Keratinocyte (primary cell): ENCODE measurements at regions not wholly inside any gene's neighbourhood (a gene's known extent, or its start where the extent isn't known, plus 50 kb on each side); places are given as distances from the start of the nearest gene placed in this dataset.

Experiments used
- DNase-seq: peaks from one replicate; pipeline ENCODE4 v3.0.0-alpha.2; 2011; ENCODE audit warnings: low read depth, missing footprints, low spot score
- FAIRE-seq: peaks from 2 replicates; lab custom pipeline; 2011; peaks lifted over from hg19 to GRCh38; lab: Jason Lieb, UNC
- H2AFZ ChIP-seq: 2 replicates; pipeline ENCODE4 v1.6.0; 2012; ENCODE audit warnings: low read length, control low read depth, inconsistent platforms; ENCODE audit not compliant: control insufficient read depth
- H3K27ac ChIP-seq: 2 replicates; pipeline ENCODE4 v1.5.1; 2011; ENCODE audit warnings: low read length; ENCODE audit not compliant: control insufficient read depth, insufficient read depth
- H3K27me3 ChIP-seq: 3 replicates; pipeline ENCODE4 v1.6.0; 2011; ENCODE audit warnings: low read length; ENCODE audit not compliant: control insufficient read depth, insufficient read depth; ENCODE audit errors: extremely low read depth
- H3K36me3 ChIP-seq, 2 experiments: 2 replicates in 1 of 2; 3 replicates in 1 of 2; pipeline ENCODE4 v1.5.1; 2011; ENCODE audit warnings: low read length in 2 of 2, mild to moderate bottlenecking in 1 of 2; ENCODE audit not compliant: control insufficient read depth in 2 of 2, insufficient read depth in 2 of 2; ENCODE audit errors: extremely low read depth in 1 of 2
- H3K4me1 ChIP-seq: 3 replicates; pipeline ENCODE4 v1.5.1; 2011; ENCODE audit warnings: low read length; ENCODE audit not compliant: control insufficient read depth, insufficient read depth; ENCODE audit errors: extremely low read depth
- H3K4me2 ChIP-seq: 3 replicates; pipeline ENCODE4 v1.6.0; 2011; ENCODE audit warnings: low read depth, low read length; ENCODE audit not compliant: control insufficient read depth, insufficient read depth; ENCODE audit errors: extremely low read depth
- H3K4me3 ChIP-seq, 3 experiments: fragments of 200-600 bp in 1 of 3; sonication (generic) in 1 of 3; 2 replicates in 2 of 3; 3 replicates in 1 of 3; pipeline ENCODE4 v1.5.1; 2011 to 2016; ENCODE audit warnings: low read length in 3 of 3, mild to moderate bottlenecking in 3 of 3, control low read depth in 2 of 3, inconsistent platforms in 1 of 3, low read depth in 1 of 3, mixed read lengths in 1 of 3, mixed run types in 1 of 3, moderate library complexity in 1 of 3; ENCODE audit not compliant: control insufficient read depth in 2 of 3, insufficient read depth in 2 of 3; ENCODE audit errors: extremely low read depth in 1 of 3
- H3K79me2 ChIP-seq: 2 replicates; pipeline ENCODE4 v1.6.0; 2012; ENCODE audit warnings: low read length; ENCODE audit not compliant: control insufficient read depth, insufficient read depth
- H3K9ac ChIP-seq: 3 replicates; pipeline ENCODE4 v1.6.0; 2011; ENCODE audit warnings: low read length; ENCODE audit not compliant: control insufficient read depth, insufficient read depth; ENCODE audit errors: extremely low read depth
- H3K9me1 ChIP-seq: 3 replicates; pipeline ENCODE4 v1.6.0; 2011; ENCODE audit warnings: low read length; ENCODE audit not compliant: control insufficient read depth, insufficient read depth; ENCODE audit errors: extremely low read depth
- H3K9me3 ChIP-seq: 2 replicates; pipeline ENCODE4 v1.5.1; 2012; ENCODE audit warnings: low read depth, low read length; ENCODE audit not compliant: control insufficient read depth
- H4K20me1 ChIP-seq: 3 replicates; pipeline ENCODE4 v1.6.0; 2011; ENCODE audit warnings: low read length; ENCODE audit not compliant: control insufficient read depth, insufficient read depth; ENCODE audit errors: extremely low read depth
- EZH2 ChIP-seq: IDR thresholded peaks from one replicate; pipeline ENCODE4 v1.6.1; 2012; ENCODE audit warnings: inconsistent platforms, mild to moderate bottlenecking, low read length, moderate library complexity
- dilution Hi-C: fragments of 300-500 bp; cut with MboI; formaldehyde crosslinking; loops from one replicate; pipeline ENCODE4 v1.7.0; 2020; ENCODE audit warnings: low sequenced_read_pairs; ENCODE audit not compliant: extremely low pct_ligation_motif_present
- TF ChIP-seq, protein P1 (sequence below), 3 experiments: IDR thresholded peaks in 1 of 3; conservative IDR thresholded peaks in 1 of 3; optimal IDR thresholded peaks in 1 of 3; 2 replicates in 2 of 3; 3 replicates in 1 of 3; pipeline versions ENCODE3 to v1.5.1; 2011; ENCODE audit warnings: low read length in 3 of 3, mild to moderate bottlenecking in 3 of 3, moderate library complexity in 2 of 3, control low read depth in 1 of 3, inconsistent platforms in 1 of 3; ENCODE audit not compliant: insufficient read depth in 2 of 3; ENCODE audit errors: extremely low read depth in 1 of 3

DNA sequence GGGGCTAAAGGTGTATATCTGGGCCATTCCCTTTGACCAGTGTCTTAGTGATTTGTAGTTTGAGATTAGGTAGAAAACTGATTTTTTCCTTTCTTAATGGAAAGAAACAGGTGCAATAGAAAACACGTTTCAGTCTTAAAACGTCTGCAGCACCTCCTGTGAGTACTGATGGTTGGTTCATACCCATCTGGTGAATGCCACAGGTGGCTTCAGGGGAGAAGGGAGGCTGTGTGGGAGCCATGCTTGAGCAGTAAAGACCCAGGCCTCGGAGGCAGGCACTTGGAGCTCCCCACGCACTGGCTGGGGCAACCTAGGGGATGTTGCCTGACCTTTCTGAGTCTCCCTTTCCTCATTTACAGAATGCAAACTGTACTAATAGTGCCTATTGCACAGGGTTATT, 171.5 kb upstream of the GRB10 start:
- TF ChIP-seq EZH2, result no peak
- TF ChIP-seq, protein P1, sequence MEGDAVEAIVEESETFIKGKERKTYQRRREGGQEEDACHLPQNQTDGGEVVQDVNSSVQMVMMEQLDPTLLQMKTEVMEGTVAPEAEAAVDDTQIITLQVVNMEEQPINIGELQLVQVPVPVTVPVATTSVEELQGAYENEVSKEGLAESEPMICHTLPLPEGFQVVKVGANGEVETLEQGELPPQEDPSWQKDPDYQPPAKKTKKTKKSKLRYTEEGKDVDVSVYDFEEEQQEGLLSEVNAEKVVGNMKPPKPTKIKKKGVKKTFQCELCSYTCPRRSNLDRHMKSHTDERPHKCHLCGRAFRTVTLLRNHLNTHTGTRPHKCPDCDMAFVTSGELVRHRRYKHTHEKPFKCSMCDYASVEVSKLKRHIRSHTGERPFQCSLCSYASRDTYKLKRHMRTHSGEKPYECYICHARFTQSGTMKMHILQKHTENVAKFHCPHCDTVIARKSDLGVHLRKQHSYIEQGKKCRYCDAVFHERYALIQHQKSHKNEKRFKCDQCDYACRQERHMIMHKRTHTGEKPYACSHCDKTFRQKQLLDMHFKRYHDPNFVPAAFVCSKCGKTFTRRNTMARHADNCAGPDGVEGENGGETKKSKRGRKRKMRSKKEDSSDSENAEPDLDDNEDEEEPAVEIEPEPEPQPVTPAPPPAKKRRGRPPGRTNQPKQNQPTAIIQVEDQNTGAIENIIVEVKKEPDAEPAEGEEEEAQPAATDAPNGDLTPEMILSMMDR (optimal IDR thresholded peaks at IDR 0.05 in 1 of 3, IDR thresholded peaks at IDR 0.05 in 1 of 3, conservative IDR thresholded peaks at IDR 0.05 in 1 of 3; ENCODE audit: extremely low read depth in 1 of 3, insufficient read depth in 2 of 3, low read length in 3 of 3), result no peak
- Histone ChIP-seq H3K36me3 (no peaks in the 10 kb centered on the region), H3K79me2 (no peaks in the 10 kb centered on the region), H3K9me1 (no peaks in the 10 kb centered on the region), H3K4me2 (no peak overlapping the region), H3K4me1 (no peaks in the 10 kb centered on the region), H2AFZ (no peak overlapping the region), H3K9ac (no peak overlapping the region), H4K20me1 (no peaks in the 10 kb centered on the region), H3K9me3 (no peaks in the 10 kb centered on the region), H3K27ac (no peak overlapping the region), H3K4me3 (no peak overlapping the region), H3K27me3 (peaks cover 11% of the 10 kb centered on the region)
- dilution Hi-C loops, result no loop called here
- DNase-seq, result no peak
- FAIRE-seq, result no peak

DNA sequence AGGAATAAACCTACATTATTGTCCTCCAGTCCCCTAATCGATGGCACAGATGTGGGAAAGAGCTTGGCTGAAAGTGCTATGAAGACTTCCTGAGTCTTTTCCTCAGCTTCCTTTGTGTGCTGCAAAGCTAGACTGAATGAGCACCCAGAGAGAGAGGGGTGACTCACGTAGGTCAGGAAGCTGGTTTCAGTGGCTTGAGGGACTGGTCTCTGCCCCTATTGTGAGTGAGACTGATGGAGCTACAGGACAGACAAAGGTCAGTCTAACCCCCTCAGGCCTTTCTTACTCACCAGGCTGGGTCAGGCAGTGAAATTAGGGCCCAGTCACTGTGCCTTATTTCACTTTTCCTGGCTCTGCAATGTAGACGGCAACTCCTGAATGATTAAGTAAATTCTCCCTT, 171.1 kb upstream of the GRB10 start:
- no peak overlapping the region for H3K9ac ChIP-seq
- H3K4me2 ChIP-seq, result no peak overlapping the region
- no peak for DNase-seq
- dilution Hi-C loops, result no loop called here
- H3K79me2 ChIP-seq, result no peaks in the 10 kb centered on the region
- no peaks in the 10 kb centered on the region for H4K20me1 ChIP-seq
- H3K9me1 ChIP-seq, result no peaks in the 10 kb centered on the region
- no peaks in the 10 kb centered on the region for H3K36me3 ChIP-seq
- FAIRE-seq, result no peak
- H3K9me3 ChIP-seq, result no peaks in the 10 kb centered on the region
- H2AFZ ChIP-seq, result no peak overlapping the region
- TF ChIP-seq, protein P1 (optimal IDR thresholded peaks at IDR 0.05 in 1 of 3, IDR thresholded peaks at IDR 0.05 in 1 of 3, conservative IDR thresholded peaks at IDR 0.05 in 1 of 3; ENCODE audit: extremely low read depth in 1 of 3, insufficient read depth in 2 of 3, low read length in 3 of 3), result no peak
- no peak for TF ChIP-seq EZH2
- no peak overlapping the region for H3K27ac ChIP-seq
- H3K4me3 ChIP-seq, result no peak overlapping the region
- no peaks in the 10 kb centered on the region for H3K4me1 ChIP-seq
- peaks cover 10% of the 10 kb centered on the region for H3K27me3 ChIP-seq
